NCI-H510A treated with DMSO at 0.1 percent for 48 hours (cell line): ENCODE measurements at regions not wholly inside any gene's neighbourhood (a gene's known extent, or its start where the extent isn't known, plus 50 kb on each side); places are given as distances from the start of the nearest gene placed in this dataset.
"Not testable (repeated sequence)": the region's sequence is repeated elsewhere in the genome, so short reads cannot be mapped to it uniquely, and the experiment has no call there.

ENCODE experiments used
- DNase-seq: peaks from one replicate; lab custom pipeline; 2025; lab: John Stamatoyannopoulos, UW

GRCh38 chr10:106078895-106079576 lies 1085.5 kb downstream of the SORCS1 start:
- DNase-seq: no peak

- no peak for DNase-seq
Observed at GRCh38 chr10:106076496-106076895, 1088.0 kb downstream of the SORCS1 start.

GRCh38 chr10:106053061-106053460 lies 1111.4 kb downstream of the SORCS1 start:
- DNase-seq: no peak

- no peak for DNase-seq
Observed at GRCh38 chr10:106044503-106044902, 1120.0 kb downstream of the SORCS1 start.

GRCh38 chr10:106043863-106044262 lies 1120.6 kb downstream of the SORCS1 start:
- DNase-seq: no peak

GRCh38 chr10:106038246-106038645 lies 1126.3 kb downstream of the SORCS1 start:
- no peak for DNase-seq

GRCh38 chr10:106033065-106033464 lies 1131.4 kb downstream of the SORCS1 start:
- no peak for DNase-seq

- DNase-seq: no peak
Observed at GRCh38 chr10:106032450-106033002, 1132.0 kb downstream of the SORCS1 start.

- no peak for DNase-seq
Observed at GRCh38 chr10:106027240-106027639, 1137.3 kb downstream of the SORCS1 start.

- no peak for DNase-seq
Observed at GRCh38 chr10:106025208-106025811, 1139.2 kb downstream of the SORCS1 start.

GRCh38 chr10:106023329-106023728 lies 1141.2 kb downstream of the SORCS1 start:
- DNase-seq: no peak

GRCh38 chr10:106019559-106019958 lies 1144.9 kb downstream of the SORCS1 start:
- DNase-seq: not testable (repeated sequence)

- not testable (repeated sequence) for DNase-seq
Observed at GRCh38 chr10:106015369-106016199, 1148.9 kb downstream of the SORCS1 start.

- DNase-seq: no peak
Observed at GRCh38 chr10:106011250-106011649, 1153.3 kb downstream of the SORCS1 start.

- no peak for DNase-seq
Observed at GRCh38 chr10:106000721-106001120, 1163.8 kb downstream of the SORCS1 start.

GRCh38 chr10:105993609-105994008 lies 1170.9 kb downstream of the SORCS1 start:
- no peak for DNase-seq

- DNase-seq: no peak
Observed at GRCh38 chr10:105992928-105993327, 1171.6 kb downstream of the SORCS1 start.

GRCh38 chr10:105990529-105990928 lies 1174.0 kb downstream of the SORCS1 start:
- no peak for DNase-seq

GRCh38 chr10:105989995-105990394 lies 1174.5 kb downstream of the SORCS1 start:
- DNase-seq: no peak

- DNase-seq: no peak
Observed at GRCh38 chr10:105988848-105989247, 1175.7 kb downstream of the SORCS1 start.

- no peak for DNase-seq
Observed at GRCh38 chr10:105986912-105987635, 1177.4 kb downstream of the SORCS1 start.

- no peak for DNase-seq
Observed at GRCh38 chr10:105986486-105986885, 1178.0 kb downstream of the SORCS1 start.
